Right lobe of liver (tissue), 4 donors: ENCODE measurements at regions not wholly inside any gene's neighbourhood (a gene's known extent, or its start where the extent isn't known, plus 50 kb on each side); places are given as distances from the start of the nearest gene placed in this dataset.

Experiments used
- POLR2A ChIP-seq: fragments of 450-650 bp; IDR thresholded peaks from one replicate; pipeline ENCODE4 v1.6.1; 2017; ENCODE audit warnings: antibody characterized with exemption, mild to moderate bottlenecking
- TF ChIP-seq, protein P1 (sequence below), 4 donors: fragments of 200-600 bp in 3 of 4; fragments of 450-650 bp in 1 of 4; IDR thresholded peaks; one replicate each; pipeline versions ENCODE4 v1.5.1 to v1.8.0; 2016 to 2022; ENCODE audit warnings: antibody characterized with exemption in 4 of 4, mild to moderate bottlenecking in 2 of 4
- donor health status: DM: no; HTN: no; CAD: no.
- donor health status: DM: no; HTN: no; CAD: no.
- donor health status: DM: no; HTN: yes; CAD: no.

DNA sequence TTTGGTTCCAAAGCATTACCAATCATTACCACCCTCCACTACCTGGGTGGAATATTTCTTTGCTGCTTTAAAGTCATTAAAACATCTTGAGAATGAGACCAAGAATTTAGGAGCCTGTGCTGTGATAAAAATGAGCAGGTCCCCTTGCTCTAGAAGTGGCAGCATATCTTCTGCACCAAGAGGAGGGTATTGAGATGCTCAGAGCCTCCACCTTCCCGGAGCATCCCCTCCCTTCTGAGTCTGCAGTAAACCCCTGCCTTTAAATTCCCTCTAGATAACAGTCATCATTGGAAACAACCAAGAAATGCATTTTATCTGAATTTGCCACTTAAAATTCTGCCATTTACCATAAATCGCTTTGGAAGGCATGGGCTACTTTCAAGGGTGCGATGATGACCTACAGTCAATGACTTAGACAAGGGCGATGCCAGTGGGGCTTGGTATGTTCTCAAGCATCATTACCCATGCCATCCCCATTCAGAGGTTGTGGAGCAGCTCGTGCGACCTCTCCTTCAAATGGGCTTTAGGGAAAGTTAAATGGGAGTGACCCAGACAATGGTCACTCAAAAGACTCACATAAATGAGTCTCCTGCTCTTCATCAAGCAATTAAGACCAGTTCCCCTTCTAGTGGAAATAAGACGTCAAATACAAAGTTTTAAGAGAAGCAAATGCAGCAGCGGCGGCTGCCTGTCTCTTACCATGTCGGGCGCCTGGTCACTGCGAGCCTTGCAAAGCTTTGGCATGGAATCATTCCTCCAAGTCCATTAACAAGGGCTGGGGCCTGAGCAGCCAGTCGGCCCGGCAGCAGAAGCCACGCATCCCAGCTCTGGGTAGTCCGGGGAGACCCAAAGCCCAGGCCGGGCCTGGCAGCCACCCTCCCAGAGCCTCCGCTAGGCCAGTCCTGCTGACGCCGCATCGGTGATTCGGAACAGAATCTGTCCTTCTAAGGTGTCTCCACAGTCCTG, 334.5 kb downstream of the TMEM121 start:
- no peak for TF ChIP-seq POLR2A
- TF ChIP-seq, protein P1, sequence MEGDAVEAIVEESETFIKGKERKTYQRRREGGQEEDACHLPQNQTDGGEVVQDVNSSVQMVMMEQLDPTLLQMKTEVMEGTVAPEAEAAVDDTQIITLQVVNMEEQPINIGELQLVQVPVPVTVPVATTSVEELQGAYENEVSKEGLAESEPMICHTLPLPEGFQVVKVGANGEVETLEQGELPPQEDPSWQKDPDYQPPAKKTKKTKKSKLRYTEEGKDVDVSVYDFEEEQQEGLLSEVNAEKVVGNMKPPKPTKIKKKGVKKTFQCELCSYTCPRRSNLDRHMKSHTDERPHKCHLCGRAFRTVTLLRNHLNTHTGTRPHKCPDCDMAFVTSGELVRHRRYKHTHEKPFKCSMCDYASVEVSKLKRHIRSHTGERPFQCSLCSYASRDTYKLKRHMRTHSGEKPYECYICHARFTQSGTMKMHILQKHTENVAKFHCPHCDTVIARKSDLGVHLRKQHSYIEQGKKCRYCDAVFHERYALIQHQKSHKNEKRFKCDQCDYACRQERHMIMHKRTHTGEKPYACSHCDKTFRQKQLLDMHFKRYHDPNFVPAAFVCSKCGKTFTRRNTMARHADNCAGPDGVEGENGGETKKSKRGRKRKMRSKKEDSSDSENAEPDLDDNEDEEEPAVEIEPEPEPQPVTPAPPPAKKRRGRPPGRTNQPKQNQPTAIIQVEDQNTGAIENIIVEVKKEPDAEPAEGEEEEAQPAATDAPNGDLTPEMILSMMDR (IDR thresholded peaks at IDR 0.05): no peak
